Eye (tissue), 1 donor: ENCODE measurements at regions not wholly inside any gene's neighbourhood (a gene's known extent, or its start where the extent isn't known, plus 50 kb on each side); places are given as distances from the start of the nearest gene placed in this dataset.
"Not testable (repeated sequence)": the region's sequence is repeated elsewhere in the genome, so short reads cannot be mapped to it uniquely, and the experiment has no call there.

Experiments used
- DNase-seq: peaks from one replicate; pipeline ENCODE4 v3.0.0-alpha.2; 2015

DNA sequence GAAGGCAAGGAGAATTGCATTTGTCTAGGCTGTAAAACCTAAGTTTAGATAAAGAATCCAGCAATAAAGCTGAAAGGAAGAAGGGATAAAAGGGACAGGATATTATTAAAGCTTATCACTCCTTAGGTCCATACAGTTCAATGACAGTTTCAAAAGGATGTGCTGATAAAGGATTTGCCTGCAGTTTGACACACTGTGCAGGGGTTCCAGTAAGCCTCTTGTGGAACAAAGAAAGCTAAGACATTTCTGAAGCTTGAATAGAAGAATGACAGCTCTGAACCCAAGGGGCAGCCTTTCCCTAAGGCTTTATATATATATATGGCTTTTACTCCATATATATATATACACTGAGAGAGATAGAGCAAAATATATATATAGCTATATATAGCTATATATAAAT is 276.8 kb upstream of the GRM3 start:
- no peak for DNase-seq

DNA sequence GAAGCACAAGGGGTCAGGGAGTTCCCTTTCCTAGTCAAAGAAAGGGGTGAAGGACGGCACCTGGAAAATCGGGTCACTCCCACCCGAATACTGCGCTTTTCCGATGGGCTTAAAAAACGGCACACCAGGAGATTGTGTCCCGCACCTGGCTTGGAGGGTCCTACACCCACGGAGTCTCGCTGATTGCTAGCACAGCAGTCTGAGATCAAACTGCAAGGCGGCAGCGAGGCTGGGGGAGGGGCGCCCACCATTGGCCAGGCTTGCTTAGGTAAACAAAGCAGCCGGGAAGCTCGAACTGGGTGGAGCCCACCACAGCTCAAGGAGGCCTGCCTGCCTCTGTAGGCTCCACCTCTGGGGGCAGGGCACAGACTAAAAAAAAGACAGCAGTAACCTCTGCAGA is 303.3 kb upstream of the GRM3 start:
- DNase-seq: not testable (repeated sequence)

DNA sequence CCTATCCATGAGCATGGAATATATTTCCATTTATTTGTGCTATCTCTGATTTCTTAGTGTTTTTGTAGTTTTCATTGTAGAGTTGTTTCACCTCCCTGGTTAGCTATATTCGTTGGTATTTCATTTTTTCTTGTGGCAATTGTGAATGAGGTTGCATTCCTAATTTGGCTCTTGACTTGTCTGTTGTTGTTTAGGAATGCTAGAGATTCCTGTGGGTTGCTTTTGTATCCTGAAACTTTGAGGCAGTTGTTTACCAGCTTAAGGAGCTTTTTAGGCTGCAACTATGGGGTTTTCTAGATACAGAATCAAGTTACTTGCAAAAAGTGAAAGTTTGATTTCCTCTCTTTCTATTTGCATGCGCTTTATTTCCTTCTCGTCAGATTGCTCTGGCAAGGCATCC is 304.7 kb upstream of the GRM3 start:
- no peak for DNase-seq

GRCh38 chr7:86328801-86329433 is 314.8 kb upstream of the GRM3 start:
- DNase-seq: no peak

GRCh38 chr7:86326847-86327246 is 316.9 kb upstream of the GRM3 start:
- no peak for DNase-seq

- peak; percentile 27 for DNase-seq
Observed at GRCh38 chr7:86320889-86321288, 322.8 kb upstream of the GRM3 start.

GRCh38 chr7:86320341-86320740 is 323.4 kb upstream of the GRM3 start:
- no peak for DNase-seq

DNA sequence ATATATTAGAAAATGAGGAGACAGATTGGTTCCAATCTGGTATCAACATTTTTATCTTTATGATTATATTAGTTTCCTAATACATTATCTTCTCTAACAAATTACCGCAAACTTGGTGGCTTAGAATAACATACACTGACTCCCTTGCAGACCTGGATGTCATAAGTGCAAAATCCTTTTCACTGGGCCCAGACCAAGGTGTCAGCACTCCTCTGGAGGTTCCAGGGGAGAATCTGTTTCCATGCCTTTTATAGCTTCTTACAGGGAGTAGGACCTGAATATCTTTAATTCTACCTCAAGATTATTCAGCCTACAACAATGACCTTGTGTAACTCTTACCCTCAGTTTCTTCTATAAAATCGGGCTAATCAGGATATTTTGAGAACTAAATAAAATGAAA is 329.9 kb upstream of the GRM3 start:
- no peak for DNase-seq

- DNase-seq: no peak
Observed at GRCh38 chr7:86301301-86301700, 342.4 kb upstream of the GRM3 start.

DNA sequence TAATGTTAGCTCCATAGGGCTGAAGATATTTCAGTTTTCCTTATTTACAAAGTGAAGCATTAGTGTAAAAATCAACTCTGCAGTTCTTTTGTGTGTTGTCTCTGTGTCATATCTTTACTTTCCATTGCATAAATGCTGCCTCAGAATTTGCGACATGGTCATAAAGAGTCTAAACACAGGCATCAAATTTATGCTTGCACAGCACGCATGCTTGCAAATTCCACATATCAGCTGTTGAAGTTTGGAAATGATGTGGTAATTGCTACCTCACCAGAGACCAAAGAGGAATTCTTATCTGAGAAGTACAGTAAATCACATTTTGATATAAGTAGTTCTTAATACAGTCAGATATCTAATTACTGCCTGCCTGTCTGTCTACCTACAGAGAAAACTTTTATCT is 348.2 kb upstream of the GRM3 start:
- DNase-seq: no peak

DNA sequence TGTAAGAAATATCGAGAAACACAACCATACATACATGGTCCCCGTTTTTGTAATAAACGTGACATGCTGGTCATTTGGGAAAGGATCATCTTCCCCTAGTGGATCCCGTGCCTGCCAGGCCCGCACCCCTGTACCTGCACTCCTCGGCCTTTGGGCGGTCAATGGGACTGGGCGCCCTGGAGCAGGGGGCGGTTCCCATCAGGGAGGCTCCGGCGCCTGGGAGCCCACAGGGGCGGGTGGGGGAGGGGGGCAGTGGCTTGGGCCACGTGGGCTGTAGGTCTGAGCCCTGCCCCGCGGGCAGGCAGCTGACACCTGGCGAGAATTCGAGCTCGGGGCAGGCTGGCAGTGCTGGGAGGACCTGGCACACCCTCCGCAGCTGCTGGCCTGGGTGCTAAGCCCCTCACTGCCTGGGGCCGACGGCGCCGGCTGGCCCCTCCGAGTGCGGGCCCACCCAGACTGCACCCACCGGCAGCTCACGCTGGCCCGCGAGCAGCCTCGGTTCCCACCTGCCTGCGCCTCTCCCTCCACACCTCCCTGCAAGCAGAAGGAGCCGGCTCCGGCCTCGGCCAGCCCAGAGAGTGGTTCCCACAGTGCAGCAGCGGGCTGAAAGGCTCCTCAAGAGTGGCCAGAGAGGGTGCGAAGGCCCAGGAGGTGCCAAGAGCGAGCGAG is 361.6 kb upstream of the GRM3 start:
- no peak for DNase-seq

DNA sequence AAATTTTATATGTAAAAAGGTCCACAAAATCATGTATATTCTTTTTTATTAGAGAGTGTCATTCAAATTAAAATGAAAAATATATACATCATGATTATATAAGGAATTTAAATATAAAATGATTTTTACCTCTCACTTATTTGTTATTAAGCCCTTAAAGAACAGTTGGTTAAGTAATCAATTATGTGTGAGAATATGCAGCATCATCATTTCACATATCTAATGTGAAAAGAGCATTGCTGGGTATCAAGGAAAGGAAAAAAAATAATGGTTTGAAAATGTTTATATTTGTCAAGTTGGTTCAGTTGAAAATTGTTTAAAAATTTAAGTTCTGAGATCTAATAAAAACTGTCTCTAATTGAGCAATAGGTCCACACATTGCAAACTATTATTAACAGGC is 363.6 kb upstream of the GRM3 start:
- no peak for DNase-seq

- DNase-seq: no peak
Observed at GRCh38 chr7:86262781-86263180, 380.9 kb upstream of the GRM3 start.

DNA sequence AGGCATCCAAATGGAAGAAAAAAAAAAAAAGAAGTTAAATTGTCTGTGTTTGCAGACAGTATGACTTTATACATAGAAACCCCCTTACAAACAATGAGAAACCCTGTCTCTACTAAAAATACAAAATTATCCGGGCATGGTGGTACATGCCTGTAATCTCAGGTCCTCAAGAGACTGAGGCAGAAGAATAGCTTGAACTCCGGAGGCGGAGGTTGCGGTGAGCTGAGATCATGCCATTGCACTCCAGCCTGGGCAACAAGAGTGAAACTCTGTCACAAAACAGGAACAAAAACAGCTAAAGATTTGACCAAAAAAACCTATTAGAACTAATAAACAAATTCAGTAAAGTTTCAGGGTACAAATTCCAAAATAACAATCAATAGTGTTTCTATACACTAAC is 385.8 kb upstream of the GRM3 start:
- no peak for DNase-seq

DNA sequence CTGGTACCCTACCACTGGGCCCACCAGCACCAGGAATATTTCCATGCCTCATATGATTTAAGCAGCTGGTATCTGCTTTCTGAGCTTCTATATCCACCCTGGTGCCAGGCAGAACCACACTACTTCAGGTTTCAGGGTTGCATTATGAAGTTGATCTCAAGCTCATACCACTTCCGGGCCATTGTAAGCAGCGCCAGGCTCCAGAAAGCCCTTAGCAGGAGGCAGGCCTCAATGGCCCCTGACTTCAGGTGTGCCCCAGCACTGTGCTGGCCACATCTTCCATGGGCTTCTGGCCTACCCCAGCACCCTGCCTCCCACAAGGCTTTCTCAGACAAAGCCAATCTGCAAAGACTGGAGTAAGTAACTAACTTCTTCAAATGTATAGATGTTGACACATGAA is 391.3 kb upstream of the GRM3 start:
- DNase-seq: no peak

DNA sequence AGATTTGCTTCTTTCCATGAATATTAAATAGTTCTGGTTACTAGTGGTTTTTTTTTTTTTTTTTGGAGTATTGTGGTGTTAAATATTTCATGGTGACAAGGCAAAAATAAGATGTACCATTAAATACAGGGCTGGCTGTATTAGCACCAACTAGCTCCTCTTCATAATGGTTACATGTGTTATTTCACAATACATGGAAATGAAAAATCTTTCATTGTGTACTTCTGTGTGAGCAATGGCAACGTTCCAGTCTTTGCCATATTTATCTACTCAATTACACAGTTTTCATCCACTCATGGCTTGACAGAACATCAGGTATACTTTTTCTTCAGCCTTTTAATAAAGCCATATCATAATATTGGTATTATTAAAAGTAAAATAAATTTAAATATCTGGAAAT is 394.7 kb upstream of the GRM3 start:
- DNase-seq: no peak

DNA sequence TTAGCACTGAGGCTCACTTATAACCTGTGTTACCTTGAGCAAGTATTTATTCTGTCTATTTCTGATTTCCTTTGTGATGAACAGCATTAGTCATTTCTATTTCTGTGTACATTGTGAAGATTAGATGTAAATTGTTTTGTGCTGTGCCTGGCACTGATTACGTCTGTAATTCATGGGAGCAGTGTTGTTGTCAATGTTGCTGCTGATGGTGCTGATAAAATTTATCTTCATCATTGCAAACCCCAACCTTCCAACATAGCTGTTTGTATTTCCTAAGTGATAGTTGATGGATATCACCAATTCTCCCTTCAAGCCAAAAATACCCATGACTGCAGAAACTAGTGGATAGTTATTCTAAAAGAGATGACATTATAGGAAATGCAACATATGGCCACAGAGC is 400.5 kb upstream of the GRM3 start:
- DNase-seq: no peak

DNA sequence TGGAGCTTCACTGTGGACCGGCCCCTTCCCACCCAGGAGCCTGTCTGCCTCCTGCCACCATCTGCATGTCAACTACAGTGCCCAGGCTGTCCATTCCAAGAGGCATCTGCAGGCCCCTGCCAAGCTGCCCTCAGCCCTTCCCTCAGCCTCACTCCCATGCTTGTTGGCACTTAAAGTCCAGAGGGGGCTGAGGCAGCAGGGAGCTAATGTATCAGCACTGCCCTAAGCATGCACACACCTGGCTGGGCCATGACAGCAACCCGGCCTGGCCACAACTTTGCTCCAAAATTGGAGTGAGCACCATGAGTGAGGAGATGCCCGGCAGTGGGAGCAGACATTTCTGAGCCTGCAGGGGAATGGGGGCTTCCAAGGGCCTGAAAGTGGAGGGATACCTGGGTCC is 417.5 kb upstream of the GRM3 start:
- DNase-seq: no peak

GRCh38 chr7:86222806-86223205 is 420.9 kb upstream of the GRM3 start:
- DNase-seq: no peak

DNA sequence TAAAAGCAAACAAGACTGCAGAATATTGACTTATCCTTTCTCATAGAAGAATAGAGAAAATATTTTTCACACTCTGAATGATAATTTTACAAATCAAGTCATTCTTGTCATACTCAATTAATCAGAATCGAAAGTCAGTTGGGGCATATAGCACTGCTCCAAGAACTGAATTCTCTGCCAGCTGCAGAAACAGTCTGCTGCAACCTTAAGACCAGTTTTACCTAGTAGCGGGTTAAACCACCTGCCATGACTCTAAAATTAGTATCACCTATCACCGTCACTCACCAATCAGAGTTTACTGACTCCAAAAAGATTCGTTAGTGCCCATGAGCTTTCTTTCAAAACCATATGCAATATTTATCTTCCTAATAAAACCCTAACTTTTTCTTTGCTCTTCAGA is 429.0 kb upstream of the GRM3 start:
- no peak for DNase-seq

DNA sequence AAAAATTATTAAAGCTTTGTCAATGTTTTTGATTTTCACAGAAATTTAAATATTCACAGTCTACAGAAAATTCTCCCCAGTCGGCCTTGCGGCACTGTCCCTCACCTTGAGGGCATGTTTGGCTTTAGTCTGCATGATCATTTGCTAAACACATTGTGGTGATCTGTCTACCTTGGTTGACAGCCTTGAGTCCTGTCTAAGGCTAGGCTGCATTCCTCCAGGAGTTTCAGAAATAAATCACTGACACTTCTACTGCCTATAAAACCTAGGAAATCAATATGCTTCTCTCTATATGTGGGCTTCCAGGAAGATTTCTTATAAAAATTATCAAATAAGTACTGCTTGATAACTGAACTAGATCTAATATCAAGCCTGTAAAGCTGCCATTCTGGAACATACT is 430.7 kb upstream of the GRM3 start:
- no peak for DNase-seq

DNA sequence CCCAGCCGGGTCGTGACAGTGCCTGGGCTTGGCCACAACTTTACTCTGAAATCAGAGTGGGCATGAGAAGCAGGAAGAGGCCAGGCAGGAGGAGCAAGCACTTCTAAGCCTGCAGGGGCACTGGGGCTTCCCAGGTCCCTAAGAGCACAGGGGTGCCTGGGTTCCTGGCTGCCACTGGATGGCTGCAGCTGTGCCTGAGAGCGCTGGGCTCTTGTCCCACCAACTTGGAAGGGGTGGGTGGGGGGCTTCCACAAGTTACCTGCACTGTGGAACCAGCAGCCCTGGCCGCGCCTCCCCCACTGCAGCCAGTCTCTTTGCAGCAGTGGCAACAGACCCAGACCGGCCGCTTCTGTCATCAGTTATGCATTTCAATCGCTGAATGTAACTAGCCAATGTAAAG is 434.7 kb upstream of the GRM3 start:
- no peak for DNase-seq

GRCh38 chr7:86207740-86208139 is 436.0 kb upstream of the GRM3 start:
- no peak for DNase-seq

DNA sequence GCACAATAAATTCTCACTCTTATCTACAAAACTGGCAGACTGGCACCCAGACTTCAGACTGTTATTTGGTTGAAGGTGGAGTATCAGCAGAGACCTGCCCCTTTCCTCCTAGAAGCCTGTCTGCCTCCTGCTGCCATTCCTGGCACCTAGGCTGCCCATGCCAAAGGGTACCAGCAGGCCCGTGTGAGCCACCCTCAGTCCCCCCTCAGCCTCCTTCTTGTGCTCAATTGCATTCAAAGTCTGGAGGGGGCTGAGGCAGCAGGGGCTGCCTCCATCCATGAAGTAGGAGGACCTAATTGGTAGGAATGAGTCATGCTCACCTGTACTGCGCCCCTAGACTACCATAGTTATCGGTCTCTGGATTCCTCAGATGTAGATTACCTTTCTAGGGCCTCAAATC is 440.9 kb upstream of the GRM3 start:
- no peak for DNase-seq

DNA sequence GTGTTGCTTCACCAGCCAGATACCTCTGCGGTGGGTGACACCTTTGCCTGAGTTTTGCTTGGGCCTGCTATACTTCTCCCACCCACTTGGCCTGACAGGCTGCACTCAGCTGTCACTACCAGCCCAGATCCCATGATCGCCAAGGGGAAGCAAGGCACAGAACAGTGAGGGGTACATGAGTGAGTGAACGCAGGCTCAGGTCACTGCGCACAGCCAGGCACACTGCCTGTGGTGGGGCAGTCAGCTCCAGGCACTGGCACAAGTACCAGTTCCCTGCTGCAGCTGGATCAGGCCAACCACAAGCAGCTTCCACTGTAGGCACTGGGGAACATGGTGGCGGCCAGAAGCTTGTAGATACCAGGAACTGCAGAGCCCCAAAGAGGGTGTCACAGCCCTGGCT is 441.9 kb upstream of the GRM3 start:
- no peak for DNase-seq
